ENCODE measurements at regions not wholly inside any gene's neighbourhood (a gene's known extent, or its start where the extent isn't known, plus 50 kb on each side); places are given as distances from the start of the nearest gene placed in this dataset.
A peak's percentile ranks its signal among the peaks of the same experiment; 100 is the strongest.

DNA sequence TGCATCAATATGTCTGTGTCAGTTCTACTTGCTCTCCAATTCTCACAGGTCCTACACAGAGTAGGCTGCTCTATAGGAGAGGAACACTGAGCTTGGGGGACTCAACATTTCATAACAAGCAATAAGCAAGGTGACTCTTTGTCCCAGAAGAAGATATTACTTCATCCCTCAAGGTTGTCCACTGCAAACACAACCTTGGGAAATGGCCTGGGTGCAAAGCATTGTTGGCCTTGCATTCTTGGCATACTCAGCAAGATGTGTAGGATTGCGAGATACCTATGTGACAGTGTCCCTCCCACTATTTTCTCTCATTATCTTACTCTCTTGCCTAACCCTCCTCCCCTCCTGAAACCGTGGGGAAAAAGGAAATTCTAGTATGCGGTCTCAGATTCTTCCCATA, 169.8 kb upstream of the FREM1 start (continued):
- TF ChIP-seq GATAD1 (CRISPR knock-in tag; IDR thresholded peaks at IDR 0.05): peak; percentile 50; the same call in 1 of the 2 replicates
- peak; percentile 81; the same call in 1 of the 2 replicates for TF ChIP-seq ZNF644 (CRISPR knock-in tag; IDR thresholded peaks at IDR 0.05; ENCODE audit: low read depth)
- peak; percentile 26; the same call in 1 of the 2 replicates for TF ChIP-seq ZNF143 (CRISPR knock-in tag; IDR thresholded peaks at IDR 0.05)
- TF ChIP-seq SRSF1 (optimal IDR thresholded peaks at IDR 0.05; ENCODE audit: low read depth, low read length): no peak
- TF ChIP-seq ZNF589 (CRISPR knock-in tag; conservative IDR thresholded peaks at IDR 0.05): 0 out of 2 replicates have a peak, but pooled peaks have one; percentile 34
- no peak for TF ChIP-seq ZNF260 (CRISPR knock-in tag; IDR thresholded peaks at IDR 0.05; ENCODE audit: borderline replicate concordance, low read depth)
- peak; percentile 95 for TF ChIP-seq MED1 (CRISPR knock-in tag; IDR thresholded peaks at IDR 0.05)
- no peak for TF ChIP-seq TBP (CRISPR knock-in tag; IDR thresholded peaks at IDR 0.05)
- peak; percentile 66; the same call in 1 of the 2 replicates for TF ChIP-seq ETV5 (CRISPR knock-in tag; IDR thresholded peaks at IDR 0.05; ENCODE audit: borderline replicate concordance)
- TF ChIP-seq, protein P1, sequence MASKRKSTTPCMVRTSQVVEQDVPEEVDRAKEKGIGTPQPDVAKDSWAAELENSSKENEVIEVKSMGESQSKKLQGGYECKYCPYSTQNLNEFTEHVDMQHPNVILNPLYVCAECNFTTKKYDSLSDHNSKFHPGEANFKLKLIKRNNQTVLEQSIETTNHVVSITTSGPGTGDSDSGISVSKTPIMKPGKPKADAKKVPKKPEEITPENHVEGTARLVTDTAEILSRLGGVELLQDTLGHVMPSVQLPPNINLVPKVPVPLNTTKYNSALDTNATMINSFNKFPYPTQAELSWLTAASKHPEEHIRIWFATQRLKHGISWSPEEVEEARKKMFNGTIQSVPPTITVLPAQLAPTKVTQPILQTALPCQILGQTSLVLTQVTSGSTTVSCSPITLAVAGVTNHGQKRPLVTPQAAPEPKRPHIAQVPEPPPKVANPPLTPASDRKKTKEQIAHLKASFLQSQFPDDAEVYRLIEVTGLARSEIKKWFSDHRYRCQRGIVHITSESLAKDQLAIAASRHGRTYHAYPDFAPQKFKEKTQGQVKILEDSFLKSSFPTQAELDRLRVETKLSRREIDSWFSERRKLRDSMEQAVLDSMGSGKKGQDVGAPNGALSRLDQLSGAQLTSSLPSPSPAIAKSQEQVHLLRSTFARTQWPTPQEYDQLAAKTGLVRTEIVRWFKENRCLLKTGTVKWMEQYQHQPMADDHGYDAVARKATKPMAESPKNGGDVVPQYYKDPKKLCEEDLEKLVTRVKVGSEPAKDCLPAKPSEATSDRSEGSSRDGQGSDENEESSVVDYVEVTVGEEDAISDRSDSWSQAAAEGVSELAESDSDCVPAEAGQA (IDR thresholded peaks at IDR 0.05; ENCODE audit: low read depth): 0 out of 2 replicates have a peak, but pooled peaks have one; percentile 29
- TF ChIP-seq, protein P1 (CRISPR knock-in tag; IDR thresholded peaks at IDR 0.05; ENCODE audit: borderline replicate concordance): no peak
- TF ChIP-seq ZNF383 (CRISPR knock-in tag; IDR thresholded peaks at IDR 0.05; ENCODE audit: borderline replicate concordance): no peak
- TF ChIP-seq, protein P2, sequence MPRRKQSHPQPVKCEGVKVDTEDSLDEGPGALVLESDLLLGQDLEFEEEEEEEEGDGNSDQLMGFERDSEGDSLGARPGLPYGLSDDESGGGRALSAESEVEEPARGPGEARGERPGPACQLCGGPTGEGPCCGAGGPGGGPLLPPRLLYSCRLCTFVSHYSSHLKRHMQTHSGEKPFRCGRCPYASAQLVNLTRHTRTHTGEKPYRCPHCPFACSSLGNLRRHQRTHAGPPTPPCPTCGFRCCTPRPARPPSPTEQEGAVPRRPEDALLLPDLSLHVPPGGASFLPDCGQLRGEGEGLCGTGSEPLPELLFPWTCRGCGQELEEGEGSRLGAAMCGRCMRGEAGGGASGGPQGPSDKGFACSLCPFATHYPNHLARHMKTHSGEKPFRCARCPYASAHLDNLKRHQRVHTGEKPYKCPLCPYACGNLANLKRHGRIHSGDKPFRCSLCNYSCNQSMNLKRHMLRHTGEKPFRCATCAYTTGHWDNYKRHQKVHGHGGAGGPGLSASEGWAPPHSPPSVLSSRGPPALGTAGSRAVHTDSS (CRISPR knock-in tag; conservative IDR thresholded peaks at IDR 0.05): no peak
- TF ChIP-seq ZNF709 (CRISPR knock-in tag; IDR thresholded peaks at IDR 0.05): peak; percentile 50; the same call in 1 of the 2 replicates
- TF ChIP-seq ZNF720 (CRISPR knock-in tag; IDR thresholded peaks at IDR 0.05): no peak
- TF ChIP-seq ZNF674 (CRISPR knock-in tag; IDR thresholded peaks at IDR 0.05; ENCODE audit: low read depth): no peak

All from HepG2 (cell line).